ENCODE measurements at regions not wholly inside any gene's neighbourhood (a gene's known extent, or its start where the extent isn't known, plus 50 kb on each side); places are given as distances from the start of the nearest gene placed in this dataset.

GRCh38 chr3:94512876-94513275, 450.0 kb downstream of the NSUN3 start:
- ChIA-PET POLR2A (no interaction called here), CTCF (no interaction called here), RAD21 (ENCODE audit: low non-redundant PET in 1 of 2, low total read pairs in 2 of 2, uncharacterized antibody in 2 of 2, unreplicated experiment in 2 of 2) (no interaction called here)
- Histone ChIP-seq H3K79me2 (ENCODE audit: insufficient read depth, low read length) (no peaks in the 10 kb centered on the region), H3K4me1 (ENCODE audit: control insufficient read depth in 1 of 2, insufficient read depth in 2 of 2, low read length in 2 of 2) (no peaks in the 10 kb centered on the region), H3K27ac (ENCODE audit: low read depth, low read length) (no peak overlapping the region), H3K4me2 (ENCODE audit: low read length) (no peak overlapping the region), H3K4me3 (replicated peaks in 1 of 2; ENCODE audit: low read depth in 1 of 2, low read length in 2 of 2) (no peak overlapping the region), H3K9me3 (ENCODE audit: control insufficient read depth in 1 of 2, insufficient read depth in 1 of 2, low read depth in 1 of 2, low read length in 2 of 2) (peaks cover 0 to 19% of the 10 kb centered on the region in 2 experiments; a peak in 2 of 4 replicates), H2AFZ (ENCODE audit: low read depth, low read length, poor library complexity, severe bottlenecking) (no peak overlapping the region), H3K9ac (ENCODE audit: low read length) (no peak overlapping the region), H3K9me2 (ENCODE audit: insufficient read depth) (no peaks in the 10 kb centered on the region), H3K36me3 (ENCODE audit: control insufficient read depth in 1 of 2, insufficient read depth in 2 of 2, low read length in 2 of 2) (no peaks in the 10 kb centered on the region), H4K20me1 (ENCODE audit: insufficient read depth) (no peaks in the 10 kb centered on the region; the same call in 1 of the 2 replicates), H3K27me3 (ENCODE audit: insufficient read depth, low read length) (no peaks in the 10 kb centered on the region)
- ATAC-seq, result no peak
- intact Hi-C loops (cut with micrococcal nuclease), result no loop called here
- TF ChIP-seq SP1 (IDR thresholded peaks at IDR 0.05; ENCODE audit: low read depth) (no peak), SRF (IDR thresholded peaks at IDR 0.05; ENCODE audit: low read depth) (no peak), REST (IDR thresholded peaks at IDR 0.05; ENCODE audit: low read depth) (no peak), POLR2A (IDR thresholded peaks at IDR 0.05; ENCODE audit: borderline replicate concordance, extremely low read depth, insufficient read depth, insufficient read length) (no peak), ZBTB33 (IDR thresholded peaks at IDR 0.05; ENCODE audit: extremely low read depth, insufficient replicate concordance, low read length) (no peak), EZH2 (IDR thresholded peaks at IDR 0.05) (no peak), EGR1 (IDR thresholded peaks at IDR 0.05; ENCODE audit: low read depth) (no peak), CTCF (IDR thresholded peaks at IDR 0.05 in 2 of 3, conservative IDR thresholded peaks at IDR 0.05 in 1 of 3; ENCODE audit: borderline replicate concordance in 1 of 3, insufficient read depth in 1 of 3, low read depth in 2 of 3, low read length in 2 of 3) (no peak), JUND (IDR thresholded peaks at IDR 0.05) (no peak)
- DNase-seq (ENCODE audit: low read depth, low spot score), result no peak
- BruUV-seq (replicated peaks), result no TSS peak
